ENCODE measurements at regions not wholly inside any gene's neighbourhood (a gene's known extent, or its start where the extent isn't known, plus 50 kb on each side); places are given as distances from the start of the nearest gene placed in this dataset.

- TF ChIP-seq, protein P1, sequence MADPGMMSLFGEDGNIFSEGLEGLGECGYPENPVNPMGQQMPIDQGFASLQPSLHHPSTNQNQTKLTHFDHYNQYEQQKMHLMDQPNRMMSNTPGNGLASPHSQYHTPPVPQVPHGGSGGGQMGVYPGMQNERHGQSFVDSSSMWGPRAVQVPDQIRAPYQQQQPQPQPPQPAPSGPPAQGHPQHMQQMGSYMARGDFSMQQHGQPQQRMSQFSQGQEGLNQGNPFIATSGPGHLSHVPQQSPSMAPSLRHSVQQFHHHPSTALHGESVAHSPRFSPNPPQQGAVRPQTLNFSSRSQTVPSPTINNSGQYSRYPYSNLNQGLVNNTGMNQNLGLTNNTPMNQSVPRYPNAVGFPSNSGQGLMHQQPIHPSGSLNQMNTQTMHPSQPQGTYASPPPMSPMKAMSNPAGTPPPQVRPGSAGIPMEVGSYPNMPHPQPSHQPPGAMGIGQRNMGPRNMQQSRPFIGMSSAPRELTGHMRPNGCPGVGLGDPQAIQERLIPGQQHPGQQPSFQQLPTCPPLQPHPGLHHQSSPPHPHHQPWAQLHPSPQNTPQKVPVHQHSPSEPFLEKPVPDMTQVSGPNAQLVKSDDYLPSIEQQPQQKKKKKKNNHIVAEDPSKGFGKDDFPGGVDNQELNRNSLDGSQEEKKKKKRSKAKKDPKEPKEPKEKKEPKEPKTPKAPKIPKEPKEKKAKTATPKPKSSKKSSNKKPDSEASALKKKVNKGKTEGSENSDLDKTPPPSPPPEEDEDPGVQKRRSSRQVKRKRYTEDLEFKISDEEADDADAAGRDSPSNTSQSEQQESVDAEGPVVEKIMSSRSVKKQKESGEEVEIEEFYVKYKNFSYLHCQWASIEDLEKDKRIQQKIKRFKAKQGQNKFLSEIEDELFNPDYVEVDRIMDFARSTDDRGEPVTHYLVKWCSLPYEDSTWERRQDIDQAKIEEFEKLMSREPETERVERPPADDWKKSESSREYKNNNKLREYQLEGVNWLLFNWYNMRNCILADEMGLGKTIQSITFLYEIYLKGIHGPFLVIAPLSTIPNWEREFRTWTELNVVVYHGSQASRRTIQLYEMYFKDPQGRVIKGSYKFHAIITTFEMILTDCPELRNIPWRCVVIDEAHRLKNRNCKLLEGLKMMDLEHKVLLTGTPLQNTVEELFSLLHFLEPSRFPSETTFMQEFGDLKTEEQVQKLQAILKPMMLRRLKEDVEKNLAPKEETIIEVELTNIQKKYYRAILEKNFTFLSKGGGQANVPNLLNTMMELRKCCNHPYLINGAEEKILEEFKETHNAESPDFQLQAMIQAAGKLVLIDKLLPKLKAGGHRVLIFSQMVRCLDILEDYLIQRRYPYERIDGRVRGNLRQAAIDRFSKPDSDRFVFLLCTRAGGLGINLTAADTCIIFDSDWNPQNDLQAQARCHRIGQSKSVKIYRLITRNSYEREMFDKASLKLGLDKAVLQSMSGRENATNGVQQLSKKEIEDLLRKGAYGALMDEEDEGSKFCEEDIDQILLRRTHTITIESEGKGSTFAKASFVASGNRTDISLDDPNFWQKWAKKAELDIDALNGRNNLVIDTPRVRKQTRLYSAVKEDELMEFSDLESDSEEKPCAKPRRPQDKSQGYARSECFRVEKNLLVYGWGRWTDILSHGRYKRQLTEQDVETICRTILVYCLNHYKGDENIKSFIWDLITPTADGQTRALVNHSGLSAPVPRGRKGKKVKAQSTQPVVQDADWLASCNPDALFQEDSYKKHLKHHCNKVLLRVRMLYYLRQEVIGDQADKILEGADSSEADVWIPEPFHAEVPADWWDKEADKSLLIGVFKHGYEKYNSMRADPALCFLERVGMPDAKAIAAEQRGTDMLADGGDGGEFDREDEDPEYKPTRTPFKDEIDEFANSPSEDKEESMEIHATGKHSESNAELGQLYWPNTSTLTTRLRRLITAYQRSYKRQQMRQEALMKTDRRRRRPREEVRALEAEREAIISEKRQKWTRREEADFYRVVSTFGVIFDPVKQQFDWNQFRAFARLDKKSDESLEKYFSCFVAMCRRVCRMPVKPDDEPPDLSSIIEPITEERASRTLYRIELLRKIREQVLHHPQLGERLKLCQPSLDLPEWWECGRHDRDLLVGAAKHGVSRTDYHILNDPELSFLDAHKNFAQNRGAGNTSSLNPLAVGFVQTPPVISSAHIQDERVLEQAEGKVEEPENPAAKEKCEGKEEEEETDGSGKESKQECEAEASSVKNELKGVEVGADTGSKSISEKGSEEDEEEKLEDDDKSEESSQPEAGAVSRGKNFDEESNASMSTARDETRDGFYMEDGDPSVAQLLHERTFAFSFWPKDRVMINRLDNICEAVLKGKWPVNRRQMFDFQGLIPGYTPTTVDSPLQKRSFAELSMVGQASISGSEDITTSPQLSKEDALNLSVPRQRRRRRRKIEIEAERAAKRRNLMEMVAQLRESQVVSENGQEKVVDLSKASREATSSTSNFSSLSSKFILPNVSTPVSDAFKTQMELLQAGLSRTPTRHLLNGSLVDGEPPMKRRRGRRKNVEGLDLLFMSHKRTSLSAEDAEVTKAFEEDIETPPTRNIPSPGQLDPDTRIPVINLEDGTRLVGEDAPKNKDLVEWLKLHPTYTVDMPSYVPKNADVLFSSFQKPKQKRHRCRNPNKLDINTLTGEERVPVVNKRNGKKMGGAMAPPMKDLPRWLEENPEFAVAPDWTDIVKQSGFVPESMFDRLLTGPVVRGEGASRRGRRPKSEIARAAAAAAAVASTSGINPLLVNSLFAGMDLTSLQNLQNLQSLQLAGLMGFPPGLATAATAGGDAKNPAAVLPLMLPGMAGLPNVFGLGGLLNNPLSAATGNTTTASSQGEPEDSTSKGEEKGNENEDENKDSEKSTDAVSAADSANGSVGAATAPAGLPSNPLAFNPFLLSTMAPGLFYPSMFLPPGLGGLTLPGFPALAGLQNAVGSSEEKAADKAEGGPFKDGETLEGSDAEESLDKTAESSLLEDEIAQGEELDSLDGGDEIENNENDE (IDR thresholded peaks at IDR 0.05; ENCODE audit: insufficient replicate concordance, low read length) = no peak
- TF ChIP-seq NANOG (IDR thresholded peaks at IDR 0.05; ENCODE audit: insufficient read depth, low read depth, low read length, poor library complexity, severe bottlenecking) (no peak), FOSL1 (IDR thresholded peaks at IDR 0.05; ENCODE audit: insufficient read depth, low read depth, low read length) (no peak), MAFK (IDR thresholded peaks at IDR 0.05; ENCODE audit: low read depth, low read length) (no peak), GTF2F1 (IDR thresholded peaks at IDR 0.05; ENCODE audit: borderline replicate concordance, low read depth, low read length) (no peak), GABPA (IDR thresholded peaks at IDR 0.05; ENCODE audit: borderline replicate concordance, insufficient read depth, low read length) (no peak), PHF8 (conservative IDR thresholded peaks at IDR 0.05; ENCODE audit: low read depth, low read length) (no peak), KDM4A (IDR thresholded peaks at IDR 0.05; ENCODE audit: low read depth, low read length, severe bottlenecking) (no peak), ATF3 (IDR thresholded peaks at IDR 0.05; ENCODE audit: insufficient read depth, low read depth, low read length) (no peak), CBX5 (IDR thresholded peaks at IDR 0.05; ENCODE audit: low read depth, low read length) (no peak)
- TF ChIP-seq, protein P2, sequence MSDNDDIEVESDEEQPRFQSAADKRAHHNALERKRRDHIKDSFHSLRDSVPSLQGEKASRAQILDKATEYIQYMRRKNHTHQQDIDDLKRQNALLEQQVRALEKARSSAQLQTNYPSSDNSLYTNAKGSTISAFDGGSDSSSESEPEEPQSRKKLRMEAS (IDR thresholded peaks at IDR 0.05) = no peak
Measured at GRCh38 chr10:84077768-84078167, 61.5 kb upstream of the GHITM start (continued).
